GM21717 (cell line): ENCODE measurements at regions not wholly inside any gene's neighbourhood (a gene's known extent, or its start where the extent isn't known, plus 50 kb on each side); places are given as distances from the start of the nearest gene placed in this dataset.

Source experiments
- ATAC-seq: cut with Tn5 transposase; IDR thresholded peaks from one replicate; pipeline ENCODE4 v1.9.1; 2021; ENCODE audit warnings: mild to moderate bottlenecking, moderate library complexity; ENCODE audit not compliant: unreplicated experiment

GRCh38 chr6:95142101-95142500 lies 435.2 kb upstream of the MANEA start:
- ATAC-seq: no peak

DNA sequence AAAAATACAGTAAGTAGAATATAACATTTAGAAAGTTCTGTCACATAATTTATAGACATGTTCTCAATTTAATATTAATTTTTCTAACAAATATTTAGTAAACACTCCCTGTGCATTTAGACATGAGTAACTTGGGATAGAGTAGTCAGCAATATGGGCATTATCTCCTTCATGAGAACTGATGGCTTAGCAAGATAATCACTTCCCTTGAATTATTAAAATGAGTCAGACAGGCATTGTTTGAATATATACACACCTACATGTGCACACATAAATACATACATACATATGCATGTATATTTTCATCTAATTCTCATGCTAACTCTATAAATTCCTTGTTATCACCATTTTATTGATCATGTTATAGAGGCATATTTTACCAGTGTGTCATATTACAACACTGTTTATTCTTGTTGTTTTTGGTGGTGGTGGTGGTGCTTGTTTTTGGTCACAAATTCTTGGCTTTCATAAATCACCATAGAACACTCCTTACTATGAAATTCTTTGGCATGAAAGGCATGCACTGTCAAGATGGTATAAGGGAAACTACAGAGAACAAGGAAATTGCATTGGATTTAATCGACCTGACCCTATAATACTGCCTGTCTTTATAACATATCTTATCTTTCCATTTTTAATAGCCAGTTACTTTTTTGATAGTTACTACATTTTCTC lies 434.5 kb upstream of the MANEA start:
- ATAC-seq: no peak

- ATAC-seq: no peak
Measured at GRCh38 chr6:95143408-95144180, 433.7 kb upstream of the MANEA start.

- no peak for ATAC-seq
Measured at GRCh38 chr6:95145457-95145856, 431.9 kb upstream of the MANEA start.

GRCh38 chr6:95159557-95159956 lies 417.8 kb upstream of the MANEA start:
- ATAC-seq: no peak

- no peak for ATAC-seq
Measured at GRCh38 chr6:95169775-95170174, 407.6 kb upstream of the MANEA start.

DNA sequence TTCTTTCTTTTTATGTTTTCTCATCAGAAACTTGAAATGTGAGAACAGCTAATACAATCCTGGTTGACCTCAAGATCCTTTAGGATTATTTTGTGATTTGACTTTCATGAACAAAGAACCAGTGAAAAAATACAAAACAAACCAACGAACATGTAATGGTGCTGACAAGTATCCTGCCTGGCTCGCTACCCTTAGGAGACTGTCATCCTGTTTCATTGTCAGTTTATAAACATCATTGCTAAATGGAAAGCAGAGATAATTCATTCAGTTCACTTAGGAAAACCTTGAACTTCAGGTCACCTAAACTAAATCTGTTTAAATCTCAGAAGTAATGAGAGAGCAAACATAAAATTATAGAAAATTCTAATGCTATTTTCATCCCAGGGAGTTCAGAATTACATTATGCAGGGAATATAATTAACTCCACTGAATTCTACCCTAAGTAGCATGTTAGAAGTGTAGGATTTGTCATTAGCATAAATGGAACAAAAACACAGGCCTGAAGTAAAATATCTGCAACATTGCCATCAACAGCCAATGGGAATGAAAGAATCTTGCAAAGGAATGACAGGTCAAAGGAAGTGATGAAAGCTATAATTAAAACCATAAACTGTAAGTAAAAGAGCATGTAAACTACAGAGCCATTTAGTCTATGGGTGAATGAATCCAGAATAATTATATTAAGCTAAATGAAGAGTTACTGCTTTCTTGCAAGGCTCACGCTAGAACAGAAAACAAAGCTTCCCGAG lies 401.2 kb upstream of the MANEA start:
- ATAC-seq: no peak

DNA sequence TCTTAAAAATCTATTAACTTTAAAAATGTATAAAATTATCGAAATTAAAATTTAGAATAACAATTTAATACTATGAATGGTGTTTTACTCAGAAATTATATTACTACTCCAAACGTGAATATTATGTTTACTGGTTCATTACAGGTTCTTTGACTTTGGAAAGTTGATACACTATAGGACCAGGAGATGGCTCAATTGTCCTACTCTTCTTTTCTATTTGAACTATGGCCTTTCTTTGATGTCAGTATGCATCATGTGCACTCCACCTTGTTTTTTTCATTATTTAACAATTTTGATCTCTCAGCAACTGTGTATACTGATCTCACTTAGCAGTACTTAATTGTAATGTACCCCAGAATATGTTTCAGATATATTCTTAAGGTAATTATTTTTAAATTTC lies 391.5 kb upstream of the MANEA start:
- ATAC-seq: no peak

- no peak for ATAC-seq
Measured at GRCh38 chr6:95186710-95187109, 390.6 kb upstream of the MANEA start.

DNA sequence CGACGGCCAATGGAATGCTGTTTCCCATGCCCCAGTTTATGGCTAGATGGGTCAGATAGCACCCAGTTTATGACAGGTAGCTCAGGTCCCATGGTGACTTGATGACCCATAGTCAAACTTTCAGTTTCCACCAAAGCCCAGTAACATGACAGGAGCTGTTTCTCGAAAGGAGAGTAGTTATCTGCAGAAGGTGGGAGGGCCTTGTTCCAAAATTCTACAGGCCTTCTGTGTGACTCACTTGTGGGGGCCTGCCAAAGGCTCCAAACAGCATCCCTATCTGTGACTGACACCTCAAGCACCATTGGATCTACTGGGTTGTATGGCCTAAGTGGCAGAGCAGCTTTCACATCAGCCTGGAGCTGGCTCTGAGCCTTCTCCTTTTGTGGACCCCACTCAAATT lies 379.7 kb upstream of the MANEA start:
- ATAC-seq: no peak

DNA sequence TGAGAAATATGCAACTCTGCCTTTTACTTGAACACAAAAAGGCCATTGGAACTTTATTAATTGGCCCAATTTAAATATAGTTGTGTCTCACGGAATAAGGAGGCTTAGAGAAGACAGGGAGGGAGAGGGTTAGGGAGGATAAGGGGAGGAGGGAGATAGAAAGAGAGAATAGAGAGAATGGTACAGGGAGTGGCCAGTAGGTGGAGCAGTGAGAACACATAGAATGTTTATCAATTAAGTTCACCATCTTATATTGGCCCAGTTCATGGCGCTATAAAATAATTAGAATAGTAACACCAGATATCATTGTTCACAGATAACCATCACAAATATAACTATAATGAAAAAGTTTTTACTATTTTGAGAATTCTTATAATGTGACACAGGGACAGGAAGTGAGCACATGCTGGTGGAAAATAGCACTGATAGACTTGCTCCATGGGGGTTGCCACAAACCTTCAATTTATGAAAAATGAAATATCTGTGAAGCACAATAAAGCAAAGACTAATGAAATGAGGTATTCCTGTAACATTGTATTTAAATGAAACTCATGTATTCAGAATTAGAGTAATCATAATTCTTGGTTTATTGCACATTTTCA lies 374.1 kb upstream of the MANEA start:
- ATAC-seq: peak; percentile 97

- no peak for ATAC-seq
Measured at GRCh38 chr6:95204178-95204577, 373.2 kb upstream of the MANEA start.

- ATAC-seq: no peak
Measured at GRCh38 chr6:95208621-95209020, 368.7 kb upstream of the MANEA start.

- no peak for ATAC-seq
Measured at GRCh38 chr6:95209074-95209473, 368.3 kb upstream of the MANEA start.

DNA sequence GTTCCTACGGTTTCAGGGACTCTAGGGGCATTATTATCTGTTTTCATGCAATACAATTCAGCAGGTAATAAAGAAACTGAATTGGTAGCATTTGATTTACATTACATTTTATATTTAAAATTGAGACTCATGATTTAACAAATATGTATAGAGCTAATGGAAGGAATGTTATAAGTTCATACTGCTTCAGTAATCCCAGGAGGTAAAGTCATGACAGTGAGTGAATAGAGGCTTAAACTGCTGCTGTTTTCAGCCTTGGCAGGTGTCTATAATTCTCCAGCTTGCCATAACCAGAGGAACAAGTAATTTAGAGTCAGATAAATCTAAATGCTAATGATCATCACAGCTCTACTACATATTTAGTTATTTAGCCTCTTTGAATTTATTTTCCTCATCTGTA lies 360.8 kb upstream of the MANEA start:
- ATAC-seq: no peak

DNA sequence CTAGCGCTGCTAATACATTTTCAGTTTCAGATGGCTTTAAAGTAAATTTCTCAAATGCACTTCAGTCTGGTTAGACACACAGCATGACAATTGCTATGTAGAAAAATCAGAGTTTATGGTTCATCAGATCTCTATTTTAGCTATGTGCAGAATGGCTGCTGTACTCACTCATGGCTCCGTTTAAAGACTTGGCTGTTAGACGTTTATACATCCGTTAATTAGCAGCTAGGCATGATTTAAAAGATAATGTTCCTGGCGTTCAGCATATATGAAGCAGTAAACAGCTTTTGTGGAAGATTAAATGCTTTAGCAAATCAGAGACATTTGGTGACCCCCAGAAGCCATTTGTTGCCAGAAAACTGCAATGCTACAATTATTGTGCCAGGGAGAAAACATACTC lies 350.0 kb upstream of the MANEA start:
- no peak for ATAC-seq

DNA sequence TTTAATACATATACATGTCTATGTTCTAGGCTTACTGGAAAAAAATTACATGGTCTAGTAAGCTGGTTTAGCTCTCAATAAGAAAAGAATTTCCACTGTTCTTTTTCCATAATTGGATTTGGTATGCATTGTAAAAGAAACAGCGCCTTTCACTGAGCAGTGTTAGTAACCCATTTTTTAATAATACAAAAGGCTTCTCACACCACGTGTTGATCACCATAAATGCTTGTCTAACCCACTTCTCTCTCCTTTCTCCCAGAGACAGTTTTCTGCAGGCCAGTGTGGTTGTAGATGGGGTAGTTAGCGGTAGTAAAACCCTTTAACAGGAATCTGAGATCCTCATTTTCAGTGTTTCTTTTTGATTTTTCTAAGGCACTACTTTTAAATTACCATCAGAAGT lies 348.7 kb upstream of the MANEA start:
- ATAC-seq: no peak

DNA sequence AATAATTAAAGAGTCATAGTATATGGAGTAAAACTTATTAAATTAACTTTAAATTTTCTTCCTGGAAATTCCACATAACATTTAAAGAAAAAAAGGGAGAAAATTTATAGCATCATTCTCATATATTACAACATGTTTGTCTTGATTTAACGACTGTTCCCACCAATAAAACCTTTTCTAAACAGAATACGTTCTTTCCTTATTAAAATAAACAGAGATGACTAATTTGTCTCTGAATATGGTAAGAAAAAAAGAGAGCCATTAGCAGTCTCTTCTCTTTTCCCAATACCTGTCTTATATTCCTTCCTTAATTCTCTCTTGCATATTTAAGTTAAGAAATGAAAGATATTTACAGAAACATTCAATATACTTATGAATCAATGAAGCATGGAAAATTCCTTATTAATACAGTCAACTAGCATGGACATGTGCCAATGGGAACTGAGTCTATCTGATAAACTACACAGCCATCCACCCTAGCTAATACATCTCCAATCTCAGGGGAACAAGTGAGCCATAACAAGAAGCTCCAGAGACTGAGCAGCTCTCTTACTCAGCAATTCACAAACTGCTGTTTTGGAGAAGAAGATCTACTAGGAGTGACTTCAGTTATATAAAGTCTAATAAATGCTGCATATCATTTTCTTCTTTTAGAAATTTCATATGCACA lies 347.1 kb upstream of the MANEA start:
- no peak for ATAC-seq

- ATAC-seq: no peak
Measured at GRCh38 chr6:95231416-95231815, 345.9 kb upstream of the MANEA start.

- ATAC-seq: no peak
Measured at GRCh38 chr6:95232446-95232845, 344.9 kb upstream of the MANEA start.

DNA sequence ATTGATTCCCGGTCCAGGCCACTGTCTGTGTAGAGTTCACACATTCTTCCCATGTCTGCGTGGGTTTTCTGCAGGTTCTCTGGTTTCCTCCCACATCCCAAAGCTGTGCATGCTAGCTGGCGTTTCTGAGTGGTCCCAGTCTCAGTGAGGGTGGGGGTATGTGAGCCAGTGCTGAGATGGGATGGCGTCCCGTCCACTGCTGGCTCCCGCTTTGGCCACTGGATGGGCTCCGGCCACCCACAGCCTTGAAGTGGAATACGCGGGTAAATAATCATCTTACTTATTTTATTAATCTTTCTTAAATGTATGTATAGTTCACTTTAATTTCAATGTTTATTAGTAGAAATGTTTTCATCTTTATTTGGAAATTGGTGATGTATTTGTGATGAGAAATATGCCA lies 343.5 kb upstream of the MANEA start:
- no peak for ATAC-seq
